GM12891 (cell line): ENCODE measurements at regions not wholly inside any gene's neighbourhood (a gene's known extent, or its start where the extent isn't known, plus 50 kb on each side); places are given as distances from the start of the nearest gene placed in this dataset.

Experiments used
- POLR2A ChIP-seq: IDR thresholded peaks from 2 replicates; pipeline ENCODE4 v1.6.1; 2011; ENCODE audit warnings: low read depth, low read length, control low read depth
- POLR2AphosphoS5 ChIP-seq: IDR thresholded peaks from 2 replicates; pipeline ENCODE4 v1.6.1; 2011; ENCODE audit warnings: low read depth, low read length, control low read depth
- SPI1 ChIP-seq: IDR thresholded peaks from 2 replicates; pipeline ENCODE4 v1.6.1; 2011; ENCODE audit warnings: low read depth, low read length, control low read depth
- TAF1 ChIP-seq: IDR thresholded peaks from 2 replicates; pipeline ENCODE4 v1.6.1; 2011; ENCODE audit warnings: low read depth, low read length, control low read depth

DNA sequence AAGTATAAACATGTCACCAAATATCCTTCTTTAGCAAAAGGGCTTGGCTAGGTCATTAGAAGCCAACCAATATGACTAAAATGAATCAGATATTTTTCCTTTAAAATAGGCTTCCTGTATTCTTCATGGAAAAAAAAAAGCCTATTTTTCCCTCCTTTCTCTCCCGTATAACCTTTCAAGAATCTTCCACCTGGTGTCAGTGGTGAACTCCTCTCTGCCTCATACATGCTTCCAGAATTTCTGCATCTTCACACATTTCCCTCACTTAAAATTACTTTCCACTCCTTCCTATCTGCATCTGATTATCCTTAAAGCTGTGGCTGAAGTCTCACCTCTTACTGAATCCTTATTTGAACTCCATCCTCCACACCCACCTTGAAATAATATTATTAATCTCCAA, 116.9 kb upstream of the FANCL start:
- no peak for TF ChIP-seq POLR2A
- no peak for TF ChIP-seq POLR2AphosphoS5
- TF ChIP-seq TAF1 = no peak
- TF ChIP-seq SPI1 = no peak
